ENCODE measurements at regions not wholly inside any gene's neighbourhood (a gene's known extent, or its start where the extent isn't known, plus 50 kb on each side); places are given as distances from the start of the nearest gene placed in this dataset.

GRCh38 chr10:83142074-83142563, 997.2 kb upstream of the GHITM start:
- TF ChIP-seq CTCF (IDR thresholded peaks at IDR 0.05) (no peak), POLR2A (IDR thresholded peaks at IDR 0.05) (no peak)
